ENCODE measurements at regions not wholly inside any gene's neighbourhood (a gene's known extent, or its start where the extent isn't known, plus 50 kb on each side); places are given as distances from the start of the nearest gene placed in this dataset.

DNA sequence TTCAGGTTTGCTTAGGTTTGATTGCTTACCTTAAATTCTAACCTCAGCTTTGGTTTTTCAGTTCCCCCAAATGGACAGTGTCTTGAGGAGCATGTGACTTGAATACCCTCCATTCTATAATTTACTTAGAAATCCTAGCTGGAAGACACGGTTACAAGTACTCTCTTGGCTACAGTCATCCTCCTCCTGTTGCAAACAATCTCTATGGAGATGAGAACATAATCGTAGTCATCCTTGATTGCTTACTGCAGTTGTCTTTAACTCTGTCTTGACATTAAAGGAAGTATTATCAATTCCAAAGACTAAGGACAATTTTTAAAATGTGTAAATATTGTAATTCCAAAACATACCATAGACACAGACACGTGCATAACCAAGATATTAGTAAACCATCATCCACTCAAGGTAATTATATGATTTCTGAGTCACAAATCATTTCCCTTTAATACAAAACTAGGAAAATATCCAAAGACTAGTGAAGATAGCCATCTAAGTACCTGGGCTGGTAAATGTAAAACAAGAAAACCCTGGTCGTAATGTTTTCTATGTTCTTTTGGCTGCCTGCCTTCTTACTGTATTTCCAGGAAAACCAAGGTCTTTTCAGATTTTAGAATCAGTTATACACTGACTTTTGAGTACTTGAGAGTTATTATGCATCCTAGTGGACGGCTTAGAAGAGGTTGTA, 149.9 kb downstream of the CHRM3 start:
- Histone ChIP-seq H2AFZ (no peak overlapping the region), H3K4me2 (ENCODE audit: low read length) (no peak overlapping the region), H3K4me1 (no peaks in the 10 kb centered on the region), H3K27ac (no peak overlapping the region), H3K36me3 (ENCODE audit: control insufficient read depth, insufficient read depth, low read length) (no peaks in the 10 kb centered on the region), H3K9me3 (ENCODE audit: control insufficient read depth, low read length) (no peaks in the 10 kb centered on the region), H3K79me2 (no peaks in the 10 kb centered on the region), H3K27me3 (ENCODE audit: control insufficient read depth, insufficient read depth, low read length) (no peaks in the 10 kb centered on the region), H3K9ac (no peak overlapping the region), H3K4me3 (ENCODE audit: low read depth, low read length) (no peak overlapping the region)
- TF ChIP-seq, protein P1, sequence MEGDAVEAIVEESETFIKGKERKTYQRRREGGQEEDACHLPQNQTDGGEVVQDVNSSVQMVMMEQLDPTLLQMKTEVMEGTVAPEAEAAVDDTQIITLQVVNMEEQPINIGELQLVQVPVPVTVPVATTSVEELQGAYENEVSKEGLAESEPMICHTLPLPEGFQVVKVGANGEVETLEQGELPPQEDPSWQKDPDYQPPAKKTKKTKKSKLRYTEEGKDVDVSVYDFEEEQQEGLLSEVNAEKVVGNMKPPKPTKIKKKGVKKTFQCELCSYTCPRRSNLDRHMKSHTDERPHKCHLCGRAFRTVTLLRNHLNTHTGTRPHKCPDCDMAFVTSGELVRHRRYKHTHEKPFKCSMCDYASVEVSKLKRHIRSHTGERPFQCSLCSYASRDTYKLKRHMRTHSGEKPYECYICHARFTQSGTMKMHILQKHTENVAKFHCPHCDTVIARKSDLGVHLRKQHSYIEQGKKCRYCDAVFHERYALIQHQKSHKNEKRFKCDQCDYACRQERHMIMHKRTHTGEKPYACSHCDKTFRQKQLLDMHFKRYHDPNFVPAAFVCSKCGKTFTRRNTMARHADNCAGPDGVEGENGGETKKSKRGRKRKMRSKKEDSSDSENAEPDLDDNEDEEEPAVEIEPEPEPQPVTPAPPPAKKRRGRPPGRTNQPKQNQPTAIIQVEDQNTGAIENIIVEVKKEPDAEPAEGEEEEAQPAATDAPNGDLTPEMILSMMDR (IDR thresholded peaks at IDR 0.05) = no peak

DNA sequence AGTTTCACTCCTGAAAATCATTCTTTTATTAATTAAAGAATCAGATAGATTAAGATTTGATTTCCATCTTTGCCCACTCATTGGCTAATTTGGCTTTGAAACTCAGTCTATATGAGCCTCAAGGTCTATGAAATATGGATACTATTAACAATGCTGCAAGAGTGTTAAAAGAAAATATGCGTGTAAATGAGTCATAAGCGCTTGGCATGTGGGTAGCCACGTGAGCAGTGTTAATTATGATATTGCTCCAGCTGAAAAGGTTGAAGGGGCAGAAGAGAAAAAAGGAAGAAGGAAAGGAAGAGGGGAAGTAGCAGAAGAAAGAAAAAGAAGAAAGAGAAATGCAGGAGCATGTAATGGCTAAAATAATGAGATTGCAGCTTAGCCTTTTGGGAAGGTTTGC, 151.4 kb downstream of the CHRM3 start:
- H3K36me3 ChIP-seq (ENCODE audit: control insufficient read depth, insufficient read depth, low read length) = no peaks in the 10 kb centered on the region
- H2AFZ ChIP-seq = no peak overlapping the region
- no peak overlapping the region for H3K27ac ChIP-seq
- H3K79me2 ChIP-seq = no peaks in the 10 kb centered on the region
- no peaks in the 10 kb centered on the region for H3K27me3 ChIP-seq (ENCODE audit: control insufficient read depth, insufficient read depth, low read length)
- TF ChIP-seq, protein P1 (IDR thresholded peaks at IDR 0.05) = no peak
- no peaks in the 10 kb centered on the region for H3K4me1 ChIP-seq
- no peak overlapping the region for H3K9ac ChIP-seq
- no peak overlapping the region for H3K4me2 ChIP-seq (ENCODE audit: low read length)
- no peak overlapping the region for H3K4me3 ChIP-seq (ENCODE audit: low read depth, low read length)
- no peaks in the 10 kb centered on the region for H3K9me3 ChIP-seq (ENCODE audit: control insufficient read depth, low read length)

DNA sequence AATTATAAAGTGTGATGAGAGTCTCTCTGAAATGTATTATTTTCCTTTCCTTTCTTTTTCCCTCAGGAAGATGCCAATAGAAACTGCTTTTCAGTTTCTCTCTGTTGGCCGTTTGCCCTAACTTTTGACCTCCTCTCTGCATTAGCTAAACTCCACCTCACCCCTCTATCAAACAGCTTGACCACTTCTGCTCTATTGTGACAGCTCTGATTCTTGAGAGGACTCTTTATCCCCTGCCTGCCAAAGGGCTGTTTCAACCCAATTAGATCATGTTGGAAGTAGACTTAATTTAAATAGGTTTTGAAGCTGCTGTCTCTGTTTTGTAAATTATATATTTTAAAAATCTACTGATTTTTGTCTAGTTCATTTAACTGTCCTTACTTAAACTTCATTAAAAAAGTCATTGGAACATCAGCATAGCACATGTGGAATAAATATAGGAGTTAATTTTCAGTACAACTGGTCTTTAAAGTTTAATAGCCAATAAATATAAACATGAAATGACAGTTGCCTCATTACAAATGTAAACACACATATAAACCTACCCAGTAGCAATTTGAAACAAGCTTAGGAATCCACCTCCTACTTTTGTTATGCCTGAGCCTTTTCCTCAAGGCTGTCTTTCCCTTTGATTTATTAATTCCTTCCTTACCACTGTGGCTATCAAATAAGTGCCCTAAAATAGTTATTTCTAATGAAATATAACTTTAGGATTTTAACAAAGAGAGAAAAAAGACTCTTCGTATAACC, 152.0 kb downstream of the CHRM3 start:
- TF ChIP-seq, protein P1 (IDR thresholded peaks at IDR 0.05) = no peak
- H3K36me3 ChIP-seq (ENCODE audit: control insufficient read depth, insufficient read depth, low read length) = no peaks in the 10 kb centered on the region
- no peak overlapping the region for H3K27ac ChIP-seq
- no peak overlapping the region for H3K4me2 ChIP-seq (ENCODE audit: low read length)
- H3K9me3 ChIP-seq (ENCODE audit: control insufficient read depth, low read length) = no peaks in the 10 kb centered on the region
- no peak overlapping the region for H3K9ac ChIP-seq
- no peak overlapping the region for H3K4me3 ChIP-seq (ENCODE audit: low read depth, low read length)
- H2AFZ ChIP-seq = no peak overlapping the region
- H3K27me3 ChIP-seq (ENCODE audit: control insufficient read depth, insufficient read depth, low read length) = no peaks in the 10 kb centered on the region
- no peaks in the 10 kb centered on the region for H3K4me1 ChIP-seq
- no peaks in the 10 kb centered on the region for H3K79me2 ChIP-seq

DNA sequence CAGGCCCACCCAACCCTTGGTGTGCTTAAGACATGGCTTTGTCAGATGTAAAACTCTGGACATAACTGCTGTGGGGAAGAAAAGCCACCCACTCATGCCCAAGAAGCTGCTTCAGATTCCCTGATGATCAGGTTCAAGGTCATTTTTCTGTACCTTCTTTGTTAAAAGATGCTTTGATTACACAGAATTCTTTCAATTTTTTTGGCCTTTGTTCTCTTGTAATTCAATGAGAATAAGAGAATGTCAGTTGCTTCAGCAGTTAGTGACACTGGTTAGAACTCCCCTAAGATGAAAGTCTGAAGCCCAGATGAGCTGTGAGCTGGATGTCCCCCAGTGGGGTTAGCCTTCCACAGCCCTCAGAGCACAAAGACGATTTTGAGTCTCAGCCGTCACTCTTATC, 152.7 kb downstream of the CHRM3 start:
- no peaks in the 10 kb centered on the region for H3K79me2 ChIP-seq
- H3K4me3 ChIP-seq (ENCODE audit: low read depth, low read length) = no peak overlapping the region
- no peaks in the 10 kb centered on the region for H3K36me3 ChIP-seq (ENCODE audit: control insufficient read depth, insufficient read depth, low read length)
- no peak overlapping the region for H3K4me2 ChIP-seq (ENCODE audit: low read length)
- TF ChIP-seq, protein P1 (IDR thresholded peaks at IDR 0.05) = no peak
- no peaks in the 10 kb centered on the region for H3K9me3 ChIP-seq (ENCODE audit: control insufficient read depth, low read length)
- no peaks in the 10 kb centered on the region for H3K4me1 ChIP-seq
- no peak overlapping the region for H2AFZ ChIP-seq
- H3K27me3 ChIP-seq (ENCODE audit: control insufficient read depth, insufficient read depth, low read length) = no peaks in the 10 kb centered on the region
- no peak overlapping the region for H3K9ac ChIP-seq
- no peak overlapping the region for H3K27ac ChIP-seq
